ENCODE measurements at regions not wholly inside any gene's neighbourhood (a gene's known extent, or its start where the extent isn't known, plus 50 kb on each side); places are given as distances from the start of the nearest gene placed in this dataset.
"Not testable (repeated sequence)": the region's sequence is repeated elsewhere in the genome, so short reads cannot be mapped to it uniquely, and the experiment has no call there.

GRCh38 chr5:128854931-128855330 lies 110.4 kb upstream of the SLC27A6 start:
- WGBS, 2 donors, result 81 to 91% methylated on average over 1 of the region's 1 CpG
- Histone ChIP-seq H3K9me3 (ENCODE audit: control insufficient read depth in 4 of 4, insufficient read depth in 3 of 4, low read length in 3 of 4) (peaks cover 0 to 6% (median 0%) of the 10 kb centered on the region in 4 donors), H3K27me3 (ENCODE audit: control insufficient read depth in 3 of 3, insufficient read depth in 3 of 3, low read length in 2 of 3) (no peaks in the 10 kb centered on the region), H3K4me1 (ENCODE audit: control insufficient read depth in 5 of 5, insufficient read depth in 5 of 5, low read length in 5 of 5) (no peaks in the 10 kb centered on the region), H3K36me3 (ENCODE audit: control insufficient read depth in 4 of 4, insufficient read depth in 4 of 4, low read length in 4 of 4) (no peaks in the 10 kb centered on the region), H3K9ac (ENCODE audit: insufficient read depth in 1 of 2, low read length in 2 of 2) (no peak overlapping the region), H3K27ac (ENCODE audit: low read depth in 1 of 2, low read length in 1 of 2) (no peak overlapping the region), H3K4me3 (no peak overlapping the region)
- TF ChIP-seq, protein P1, sequence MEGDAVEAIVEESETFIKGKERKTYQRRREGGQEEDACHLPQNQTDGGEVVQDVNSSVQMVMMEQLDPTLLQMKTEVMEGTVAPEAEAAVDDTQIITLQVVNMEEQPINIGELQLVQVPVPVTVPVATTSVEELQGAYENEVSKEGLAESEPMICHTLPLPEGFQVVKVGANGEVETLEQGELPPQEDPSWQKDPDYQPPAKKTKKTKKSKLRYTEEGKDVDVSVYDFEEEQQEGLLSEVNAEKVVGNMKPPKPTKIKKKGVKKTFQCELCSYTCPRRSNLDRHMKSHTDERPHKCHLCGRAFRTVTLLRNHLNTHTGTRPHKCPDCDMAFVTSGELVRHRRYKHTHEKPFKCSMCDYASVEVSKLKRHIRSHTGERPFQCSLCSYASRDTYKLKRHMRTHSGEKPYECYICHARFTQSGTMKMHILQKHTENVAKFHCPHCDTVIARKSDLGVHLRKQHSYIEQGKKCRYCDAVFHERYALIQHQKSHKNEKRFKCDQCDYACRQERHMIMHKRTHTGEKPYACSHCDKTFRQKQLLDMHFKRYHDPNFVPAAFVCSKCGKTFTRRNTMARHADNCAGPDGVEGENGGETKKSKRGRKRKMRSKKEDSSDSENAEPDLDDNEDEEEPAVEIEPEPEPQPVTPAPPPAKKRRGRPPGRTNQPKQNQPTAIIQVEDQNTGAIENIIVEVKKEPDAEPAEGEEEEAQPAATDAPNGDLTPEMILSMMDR (IDR thresholded peaks at IDR 0.05; ENCODE audit: control extremely low read depth, extremely low read depth), result no peak
- ATAC-seq (ENCODE audit: insufficient read depth, low FRiP score) (no peak), DNase-seq (no peak)

GRCh38 chr5:128857076-128857677 lies 108.1 kb upstream of the SLC27A6 start:
- Histone ChIP-seq H3K9me3 (ENCODE audit: control insufficient read depth in 4 of 4, insufficient read depth in 3 of 4, low read length in 3 of 4) (no peaks in the 10 kb centered on the region), H3K4me1 (ENCODE audit: control insufficient read depth in 5 of 5, insufficient read depth in 5 of 5, low read length in 5 of 5) (no peaks in the 10 kb centered on the region), H3K4me3 (no peak overlapping the region), H3K36me3 (ENCODE audit: control insufficient read depth in 4 of 4, insufficient read depth in 4 of 4, low read length in 4 of 4) (no peaks in the 10 kb centered on the region), H3K9ac (ENCODE audit: insufficient read depth in 1 of 2, low read length in 2 of 2) (no peak overlapping the region), H3K27ac (ENCODE audit: low read depth in 1 of 2, low read length in 1 of 2) (no peak overlapping the region), H3K27me3 (ENCODE audit: control insufficient read depth in 3 of 3, insufficient read depth in 3 of 3, low read length in 2 of 3) (no peaks in the 10 kb centered on the region)
- TF ChIP-seq, protein P1 (IDR thresholded peaks at IDR 0.05; ENCODE audit: control extremely low read depth, extremely low read depth), result no peak
- DNase-seq, result no peak
- ATAC-seq (ENCODE audit: insufficient read depth, low FRiP score), result no peak
- 75 to 79% methylated on average over 3 of the region's 3 CpGs for WGBS, 2 donors

- Histone ChIP-seq H3K27ac (ENCODE audit: low read depth in 1 of 2, low read length in 1 of 2) (no peak overlapping the region), H3K27me3 (ENCODE audit: control insufficient read depth in 3 of 3, insufficient read depth in 3 of 3, low read length in 2 of 3) (no peaks in the 10 kb centered on the region), H3K36me3 (ENCODE audit: control insufficient read depth in 4 of 4, insufficient read depth in 4 of 4, low read length in 4 of 4) (no peaks in the 10 kb centered on the region), H3K9ac (ENCODE audit: insufficient read depth in 1 of 2, low read length in 2 of 2) (no peak overlapping the region), H3K9me3 (ENCODE audit: control insufficient read depth in 4 of 4, insufficient read depth in 3 of 4, low read length in 3 of 4) (no peaks in the 10 kb centered on the region), H3K4me1 (ENCODE audit: control insufficient read depth in 5 of 5, insufficient read depth in 5 of 5, low read length in 5 of 5) (no peaks in the 10 kb centered on the region), H3K4me3 (no peak overlapping the region)
- TF ChIP-seq, protein P1 (IDR thresholded peaks at IDR 0.05; ENCODE audit: control extremely low read depth, extremely low read depth), result no peak
- ATAC-seq (ENCODE audit: insufficient read depth, low FRiP score), result no peak
- 75 to 76% methylated on average over 1 of the region's 1 CpG for WGBS, 2 donors
- no peak for DNase-seq
These were observed 106.3 kb upstream of the SLC27A6 start for GRCh38 chr5:128858995-128859394.

DNA sequence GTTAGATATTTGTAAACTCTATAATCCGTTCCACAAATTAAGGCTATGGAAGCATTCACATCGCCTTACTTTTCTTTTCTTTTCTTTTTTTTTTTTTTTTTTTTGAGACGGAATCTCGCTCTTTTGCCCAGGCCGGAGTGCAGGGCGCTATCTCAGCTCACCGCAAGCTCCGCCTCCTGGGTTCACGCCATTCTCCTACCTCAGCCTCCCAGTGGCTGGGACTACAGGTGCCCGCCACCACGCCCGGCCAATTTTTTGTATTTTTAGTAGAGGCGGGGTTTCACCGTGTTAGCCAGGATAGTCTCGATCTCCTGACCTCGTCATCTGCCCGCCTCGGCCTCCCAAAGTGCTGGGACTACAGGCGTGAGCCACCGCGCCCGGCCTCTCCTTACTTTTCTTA lies 104.1 kb upstream of the SLC27A6 start:
- H3K27me3 ChIP-seq (ENCODE audit: control insufficient read depth in 3 of 3, insufficient read depth in 3 of 3, low read length in 2 of 3); H3K36me3 ChIP-seq (ENCODE audit: control insufficient read depth in 4 of 4, insufficient read depth in 4 of 4, low read length in 4 of 4); H3K27ac ChIP-seq (ENCODE audit: low read depth in 1 of 2, low read length in 1 of 2); DNase-seq; H3K4me3 ChIP-seq; ATAC-seq (ENCODE audit: insufficient read depth, low FRiP score); H3K9ac ChIP-seq (ENCODE audit: insufficient read depth in 1 of 2, low read length in 2 of 2); H3K4me1 ChIP-seq (ENCODE audit: control insufficient read depth in 5 of 5, insufficient read depth in 5 of 5, low read length in 5 of 5); H3K9me3 ChIP-seq (ENCODE audit: control insufficient read depth in 4 of 4, insufficient read depth in 3 of 4, low read length in 3 of 4): not testable (repeated sequence)
- WGBS, 2 donors, result 94 to 98% methylated on average over 21 to 22 of the region's 22 CpGs

Measured in lung (tissue), 11 donors.